ENCODE measurements at regions not wholly inside any gene's neighbourhood (a gene's known extent, or its start where the extent isn't known, plus 50 kb on each side); places are given as distances from the start of the nearest gene placed in this dataset.

- no peak overlapping the region for H3K4me3 ChIP-seq
- intact Hi-C loops (cut with DNase I; ENCODE audit: low total_unique reads): no loop called here
- H3K27me3 ChIP-seq: no peaks in the 10 kb centered on the region
- H3K36me3 ChIP-seq: no peaks in the 10 kb centered on the region
- DNase-seq: no peak
- no peak overlapping the region for H3K27ac ChIP-seq
- TF ChIP-seq CTCF (IDR thresholded peaks at IDR 0.05): no peak
- no peaks in the 10 kb centered on the region for H3K4me1 ChIP-seq
- no peaks in the 10 kb centered on the region for H3K9me3 ChIP-seq
Measured at GRCh38 chr5:21125238-21125983, 1137.4 kb upstream of the CDH18 start.

- no peak for DNase-seq
- Histone ChIP-seq H3K27ac (no peak overlapping the region), H3K4me3 (no peak overlapping the region), H3K9me3 (no peaks in the 10 kb centered on the region), H3K27me3 (no peaks in the 10 kb centered on the region), H3K4me1 (no peaks in the 10 kb centered on the region), H3K36me3 (no peaks in the 10 kb centered on the region)
- intact Hi-C loops (cut with DNase I; ENCODE audit: low total_unique reads): no loop called here
- TF ChIP-seq CTCF (IDR thresholded peaks at IDR 0.05): no peak
Measured at GRCh38 chr5:21121213-21121612, 1133.2 kb upstream of the CDH18 start.

- Histone ChIP-seq H3K4me1 (no peaks in the 10 kb centered on the region), H3K9me3 (no peaks in the 10 kb centered on the region), H3K27me3 (no peaks in the 10 kb centered on the region), H3K4me3 (no peak overlapping the region), H3K27ac (no peak overlapping the region), H3K36me3 (no peaks in the 10 kb centered on the region)
- TF ChIP-seq CTCF (IDR thresholded peaks at IDR 0.05): no peak
- intact Hi-C loops (cut with DNase I; ENCODE audit: low total_unique reads): no loop called here
- DNase-seq: no peak
Measured at GRCh38 chr5:21097661-21098060, 1109.7 kb upstream of the CDH18 start.

GRCh38 chr5:21094619-21095018 lies 1106.6 kb upstream of the CDH18 start:
- Histone ChIP-seq H3K4me3 (no peak overlapping the region), H3K4me1 (no peaks in the 10 kb centered on the region), H3K9me3 (no peaks in the 10 kb centered on the region), H3K36me3 (no peaks in the 10 kb centered on the region), H3K27me3 (no peaks in the 10 kb centered on the region), H3K27ac (no peak overlapping the region)
- DNase-seq: no peak
- no peak for TF ChIP-seq CTCF (IDR thresholded peaks at IDR 0.05)
- intact Hi-C loops (cut with DNase I; ENCODE audit: low total_unique reads): no loop called here

- no peak for TF ChIP-seq CTCF (IDR thresholded peaks at IDR 0.05)
- Histone ChIP-seq H3K9me3 (peaks cover 0 to 2% (median 0%) of the 10 kb centered on the region in 3 donors), H3K4me3 (no peak overlapping the region), H3K36me3 (no peaks in the 10 kb centered on the region), H3K27ac (no peak overlapping the region), H3K27me3 (no peaks in the 10 kb centered on the region), H3K4me1 (no peaks in the 10 kb centered on the region)
- intact Hi-C loops (cut with DNase I; ENCODE audit: low total_unique reads): no loop called here
- DNase-seq: no peak
Measured at GRCh38 chr5:21087766-21088165, 1099.8 kb upstream of the CDH18 start.

Data from tibial artery (tissue), 4 donors.